ENCODE measurements at regions not wholly inside any gene's neighbourhood (a gene's known extent, or its start where the extent isn't known, plus 50 kb on each side); places are given as distances from the start of the nearest gene placed in this dataset.

DNA sequence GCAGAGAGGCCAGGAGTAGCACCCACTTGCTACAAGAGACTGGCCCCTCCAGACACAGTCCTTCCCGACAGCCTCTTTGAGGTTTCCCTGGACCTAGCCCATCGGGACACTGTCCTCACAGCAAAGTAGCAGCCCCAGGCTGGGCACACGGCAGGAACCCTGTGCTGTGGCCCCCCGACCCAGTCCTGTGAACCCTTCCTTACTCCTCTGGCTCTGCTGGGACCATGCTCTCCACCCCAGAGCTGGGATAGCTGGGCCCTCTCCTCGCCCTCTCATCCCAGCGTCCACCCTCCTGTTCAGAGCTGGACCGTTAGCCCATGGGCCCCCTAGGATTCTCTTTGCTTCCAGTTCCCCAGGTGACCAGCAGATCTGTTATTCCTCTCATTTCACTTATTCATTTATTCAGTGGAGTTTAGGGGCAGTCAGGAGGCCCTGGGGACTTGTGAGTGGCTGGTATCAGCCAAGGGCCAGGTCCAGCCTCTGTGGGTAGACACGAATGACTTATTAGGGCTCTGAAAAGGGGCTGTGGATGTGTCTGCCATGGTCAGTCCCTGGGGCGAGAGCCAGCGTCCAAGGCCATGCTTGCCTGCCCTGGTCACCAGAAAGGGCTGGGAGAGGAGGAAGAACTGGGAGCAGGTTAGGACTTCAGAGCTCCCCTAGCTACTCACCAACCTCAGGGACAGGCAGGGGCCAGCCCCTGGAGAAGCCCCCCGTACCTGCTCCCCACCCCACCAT, 117.6 kb upstream of the RUNX3 start:
- H3K9me2 ChIP-seq (replicated peaks; ENCODE audit: insufficient read depth, low read length) = no peaks in the 10 kb centered on the region
- no peaks in the 10 kb centered on the region for H4K20me1 ChIP-seq (ENCODE audit: insufficient read depth, low read length)
- H3K4me3 ChIP-seq (ENCODE audit: low read length) = no peak overlapping the region
- H3K36me3 ChIP-seq (replicated peaks; ENCODE audit: insufficient read depth, low read length) = no peaks in the 10 kb centered on the region
- no peak overlapping the region for H3K4me2 ChIP-seq (ENCODE audit: low read depth, low read length)
- H2AFZ ChIP-seq (ENCODE audit: low read length) = no peak overlapping the region
- no peak overlapping the region for H3K27ac ChIP-seq (ENCODE audit: low read length)
- no peaks in the 10 kb centered on the region for H3K9me3 ChIP-seq (replicated peaks; ENCODE audit: insufficient read depth, low read length)
- no peak overlapping the region for H3K9ac ChIP-seq (ENCODE audit: low read length)
- H3K79me2 ChIP-seq (ENCODE audit: low read length) = no peaks in the 10 kb centered on the region
- H3K27me3 ChIP-seq (replicated peaks; ENCODE audit: insufficient read depth, low read length) = peaks cover 19% of the 10 kb centered on the region
- H3K4me1 ChIP-seq (ENCODE audit: low read length) = no peaks in the 10 kb centered on the region
- no peaks in the 10 kb centered on the region for H3F3A ChIP-seq (ENCODE audit: insufficient read depth, low read length)
- no peak for DNase-seq
- TF ChIP-seq, protein P1, sequence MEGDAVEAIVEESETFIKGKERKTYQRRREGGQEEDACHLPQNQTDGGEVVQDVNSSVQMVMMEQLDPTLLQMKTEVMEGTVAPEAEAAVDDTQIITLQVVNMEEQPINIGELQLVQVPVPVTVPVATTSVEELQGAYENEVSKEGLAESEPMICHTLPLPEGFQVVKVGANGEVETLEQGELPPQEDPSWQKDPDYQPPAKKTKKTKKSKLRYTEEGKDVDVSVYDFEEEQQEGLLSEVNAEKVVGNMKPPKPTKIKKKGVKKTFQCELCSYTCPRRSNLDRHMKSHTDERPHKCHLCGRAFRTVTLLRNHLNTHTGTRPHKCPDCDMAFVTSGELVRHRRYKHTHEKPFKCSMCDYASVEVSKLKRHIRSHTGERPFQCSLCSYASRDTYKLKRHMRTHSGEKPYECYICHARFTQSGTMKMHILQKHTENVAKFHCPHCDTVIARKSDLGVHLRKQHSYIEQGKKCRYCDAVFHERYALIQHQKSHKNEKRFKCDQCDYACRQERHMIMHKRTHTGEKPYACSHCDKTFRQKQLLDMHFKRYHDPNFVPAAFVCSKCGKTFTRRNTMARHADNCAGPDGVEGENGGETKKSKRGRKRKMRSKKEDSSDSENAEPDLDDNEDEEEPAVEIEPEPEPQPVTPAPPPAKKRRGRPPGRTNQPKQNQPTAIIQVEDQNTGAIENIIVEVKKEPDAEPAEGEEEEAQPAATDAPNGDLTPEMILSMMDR (IDR thresholded peaks at IDR 0.05; ENCODE audit: low read length) = no peak
- TF ChIP-seq EZH2 (optimal IDR thresholded peaks at IDR 0.05; ENCODE audit: low read depth, low read length) (no peak), EZH2phosphoT487 (IDR thresholded peaks at IDR 0.05; ENCODE audit: low read length) (no peak)

- Histone ChIP-seq H3K9ac (ENCODE audit: low read length) (no peak overlapping the region), H3K9me2 (replicated peaks; ENCODE audit: insufficient read depth, low read length) (no peaks in the 10 kb centered on the region)
Observed at GRCh38 chr1:25046194-25046532, 116.1 kb upstream of the RUNX3 start.

GRCh38 chr1:25045480-25046193, 115.6 kb upstream of the RUNX3 start:
- H3K27me3 ChIP-seq (replicated peaks; ENCODE audit: insufficient read depth, low read length) = peaks cover 7% of the 10 kb centered on the region; the same call in 1 of the 2 replicates

More at GRCh38 chr1:25046194-25046532, 116.1 kb upstream of the RUNX3 start:
- Histone ChIP-seq H3K36me3 (replicated peaks; ENCODE audit: insufficient read depth, low read length) (no peaks in the 10 kb centered on the region), H3K4me1 (ENCODE audit: low read length) (no peaks in the 10 kb centered on the region), H4K20me1 (ENCODE audit: insufficient read depth, low read length) (no peaks in the 10 kb centered on the region), H3K9me3 (replicated peaks; ENCODE audit: insufficient read depth, low read length) (no peaks in the 10 kb centered on the region), H3K4me3 (ENCODE audit: low read length) (no peak overlapping the region), H2AFZ (ENCODE audit: low read length) (no peak overlapping the region), H3K27ac (ENCODE audit: low read length) (no peak overlapping the region), H3K79me2 (ENCODE audit: low read length) (no peaks in the 10 kb centered on the region), H3K27me3 (replicated peaks; ENCODE audit: insufficient read depth, low read length) (peaks cover 9% of the 10 kb centered on the region; the same call in 1 of the 2 replicates), H3K4me2 (ENCODE audit: low read depth, low read length) (no peak overlapping the region), H3F3A (ENCODE audit: insufficient read depth, low read length) (no peaks in the 10 kb centered on the region)
- DNase-seq = no peak
- TF ChIP-seq, protein P1 (IDR thresholded peaks at IDR 0.05; ENCODE audit: low read length) = no peak
- no peak for TF ChIP-seq EZH2phosphoT487 (IDR thresholded peaks at IDR 0.05; ENCODE audit: low read length)
- TF ChIP-seq EZH2 (optimal IDR thresholded peaks at IDR 0.05; ENCODE audit: low read depth, low read length) = no peak

More at GRCh38 chr1:25045480-25046193, 115.6 kb upstream of the RUNX3 start:
- H3F3A ChIP-seq (ENCODE audit: insufficient read depth, low read length) = no peaks in the 10 kb centered on the region
- H3K4me3 ChIP-seq (ENCODE audit: low read length) = no peak overlapping the region
- no peak overlapping the region for H2AFZ ChIP-seq (ENCODE audit: low read length)
- H3K9ac ChIP-seq (ENCODE audit: low read length) = no peak overlapping the region
- no peaks in the 10 kb centered on the region for H3K4me1 ChIP-seq (ENCODE audit: low read length)
- TF ChIP-seq, protein P1 (IDR thresholded peaks at IDR 0.05; ENCODE audit: low read length) = no peak
- TF ChIP-seq EZH2phosphoT487 (IDR thresholded peaks at IDR 0.05; ENCODE audit: low read length) (no peak), EZH2 (optimal IDR thresholded peaks at IDR 0.05; ENCODE audit: low read depth, low read length) (no peak)
- H3K9me3 ChIP-seq (replicated peaks; ENCODE audit: insufficient read depth, low read length) = no peaks in the 10 kb centered on the region
- H3K36me3 ChIP-seq (replicated peaks; ENCODE audit: insufficient read depth, low read length) = no peaks in the 10 kb centered on the region
- no peak overlapping the region for H3K4me2 ChIP-seq (ENCODE audit: low read depth, low read length)
- no peak for DNase-seq
- H3K9me2 ChIP-seq (replicated peaks; ENCODE audit: insufficient read depth, low read length) = no peaks in the 10 kb centered on the region
- no peaks in the 10 kb centered on the region for H4K20me1 ChIP-seq (ENCODE audit: insufficient read depth, low read length)
- H3K27ac ChIP-seq (ENCODE audit: low read length) = no peak overlapping the region
- H3K79me2 ChIP-seq (ENCODE audit: low read length) = no peaks in the 10 kb centered on the region

Measured in MM.1S (cell line).